Upper lobe of left lung (tissue), 6 donors: ENCODE measurements at regions not wholly inside any gene's neighbourhood (a gene's known extent, or its start where the extent isn't known, plus 50 kb on each side); places are given as distances from the start of the nearest gene placed in this dataset.

Source experiments
- ATAC-seq, 2 donors: fragments of 200-7000 bp; cut with Tn5 transposase; one replicate each; pipeline ENCODE4 v1.9.1; 2022; ENCODE audit warnings: mild to moderate bottlenecking in 2 of 2, moderate library complexity in 2 of 2; ENCODE audit not compliant: low FRiP score in 2 of 2
- DNase-seq, 2 donors: peaks; one replicate each; pipeline ENCODE4 v3.0.0-alpha.2; 2019 to 2020
- H3K27ac ChIP-seq, 4 donors: fragments of 200-600 bp; sonication (generic); one replicate each; pipeline ENCODE4 v1.5.1; 2016 to 2019
- H3K27me3 ChIP-seq, 4 donors: fragments of 200-600 bp; sonication (generic); one replicate each; pipeline ENCODE4 v1.5.1; 2017 to 2019
- H3K36me3 ChIP-seq, 4 donors: fragments of 200-600 bp; sonication (generic); one replicate each; pipeline ENCODE4 v1.5.1; 2016 to 2019
- H3K4me1 ChIP-seq, 4 donors: fragments of 200-600 bp; sonication (generic); one replicate each; pipeline ENCODE4 v1.5.1; 2018 to 2019
- H3K4me3 ChIP-seq, 4 donors: fragments of 200-600 bp; sonication (generic); one replicate each; pipeline ENCODE4 v1.5.1; 2017 to 2019; ENCODE audit warnings: mild to moderate bottlenecking in 2 of 4, moderate library complexity in 1 of 4
- H3K9me3 ChIP-seq, 4 donors: fragments of 200-600 bp; sonication (generic); one replicate each; pipeline ENCODE4 v1.5.1; 2018 to 2019
- EP300 ChIP-seq, 4 donors: sonication (generic); formaldehyde crosslinking; IDR thresholded peaks; one replicate each; pipeline ENCODE4 v1.5.1; 2017; ENCODE audit warnings: antibody characterized with exemption in 4 of 4, control low read depth in 2 of 4
- POLR2A ChIP-seq, 4 donors: fragments of 450-650 bp; IDR thresholded peaks; one replicate each; pipeline ENCODE4 v1.5.1; 2016 to 2017; ENCODE audit warnings: antibody characterized with exemption in 4 of 4, mild to moderate bottlenecking in 2 of 4
- POLR2AphosphoS5 ChIP-seq, 2 donors: sonication (generic); formaldehyde crosslinking; IDR thresholded peaks; one replicate each; pipeline ENCODE4 v1.5.1; 2017; ENCODE audit warnings: antibody characterized with exemption in 2 of 2
- WGBS, 2 donors: methylation state at CpG; one replicate each; pipeline ENCODE4 v1.1.5; 2017 to 2018; 5-methylcytosine and 5-hydroxymethylcytosine counted together
- TF ChIP-seq, protein P1 (sequence below), 6 experiments: fragments of 450-650 bp in 4 of 6; fragments of 200-600 bp in 2 of 6; sonication (generic) in 2 of 6; IDR thresholded peaks; one replicate each; pipeline ENCODE4 v1.5.1; 2016 to 2019; ENCODE audit warnings: antibody characterized with exemption in 6 of 6
- donor health status: DM: no; HTN: no; CAD: no; lungs with moderate emphysema.
- donor health status: DM: no; HTN: yes; CAD: no; lungs with severe emphysema.

DNA sequence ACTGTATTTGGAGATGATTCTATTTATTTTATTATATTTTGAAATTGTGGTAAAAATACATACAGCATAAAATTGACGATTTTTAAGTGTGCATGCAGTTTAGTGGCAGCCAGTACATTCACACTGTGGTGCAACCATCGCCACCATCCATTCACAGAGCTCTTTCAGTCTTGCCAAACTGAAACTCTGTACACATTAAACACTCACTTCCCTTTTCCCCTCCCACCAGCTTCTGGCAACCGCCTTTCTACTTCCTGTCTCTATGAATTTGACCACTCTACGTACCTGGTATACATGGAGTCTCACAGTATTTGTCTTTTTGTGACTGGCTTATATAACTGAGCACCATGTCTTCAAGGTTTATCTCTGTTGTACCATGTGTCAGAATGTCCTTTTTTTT, 303.3 kb upstream of the ATP10A start:
- Histone ChIP-seq H3K4me3 (no peak overlapping the region), H3K27me3 (no peaks in the 10 kb centered on the region), H3K4me1 (no peaks in the 10 kb centered on the region), H3K36me3 (no peaks in the 10 kb centered on the region), H3K27ac (no peak overlapping the region), H3K9me3 (no peaks in the 10 kb centered on the region)
- ATAC-seq (no peak), DNase-seq (no peak)
- 63 to 72% methylated on average over 4 of the region's 4 CpGs for WGBS, 2 donors
- TF ChIP-seq POLR2A (IDR thresholded peaks at IDR 0.05) (no peak), POLR2AphosphoS5 (IDR thresholded peaks at IDR 0.05) (no peak), EP300 (IDR thresholded peaks at IDR 0.05) (no peak)
- TF ChIP-seq, protein P1, sequence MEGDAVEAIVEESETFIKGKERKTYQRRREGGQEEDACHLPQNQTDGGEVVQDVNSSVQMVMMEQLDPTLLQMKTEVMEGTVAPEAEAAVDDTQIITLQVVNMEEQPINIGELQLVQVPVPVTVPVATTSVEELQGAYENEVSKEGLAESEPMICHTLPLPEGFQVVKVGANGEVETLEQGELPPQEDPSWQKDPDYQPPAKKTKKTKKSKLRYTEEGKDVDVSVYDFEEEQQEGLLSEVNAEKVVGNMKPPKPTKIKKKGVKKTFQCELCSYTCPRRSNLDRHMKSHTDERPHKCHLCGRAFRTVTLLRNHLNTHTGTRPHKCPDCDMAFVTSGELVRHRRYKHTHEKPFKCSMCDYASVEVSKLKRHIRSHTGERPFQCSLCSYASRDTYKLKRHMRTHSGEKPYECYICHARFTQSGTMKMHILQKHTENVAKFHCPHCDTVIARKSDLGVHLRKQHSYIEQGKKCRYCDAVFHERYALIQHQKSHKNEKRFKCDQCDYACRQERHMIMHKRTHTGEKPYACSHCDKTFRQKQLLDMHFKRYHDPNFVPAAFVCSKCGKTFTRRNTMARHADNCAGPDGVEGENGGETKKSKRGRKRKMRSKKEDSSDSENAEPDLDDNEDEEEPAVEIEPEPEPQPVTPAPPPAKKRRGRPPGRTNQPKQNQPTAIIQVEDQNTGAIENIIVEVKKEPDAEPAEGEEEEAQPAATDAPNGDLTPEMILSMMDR (IDR thresholded peaks at IDR 0.05): no peak

DNA sequence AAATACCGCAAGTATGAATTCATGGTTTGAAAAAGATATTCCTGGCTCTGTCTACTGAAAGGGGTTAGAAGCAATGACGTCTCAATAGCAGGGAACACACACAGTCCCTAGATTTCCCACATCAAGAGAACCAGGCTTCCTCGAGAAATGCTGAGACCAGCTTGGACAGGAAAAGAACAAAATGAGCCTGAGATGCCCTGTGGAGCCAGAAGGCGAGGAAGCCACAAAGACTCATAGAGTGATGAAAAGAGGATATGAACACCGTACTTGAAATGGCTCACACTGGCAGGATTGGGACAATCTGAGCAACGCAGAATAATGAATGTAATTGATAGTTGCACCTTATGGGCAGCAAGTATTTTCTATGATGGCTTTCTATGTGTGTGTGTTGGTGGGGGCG, 302.4 kb upstream of the ATP10A start:
- H3K27me3 ChIP-seq: no peaks in the 10 kb centered on the region
- no peak for TF ChIP-seq POLR2A (IDR thresholded peaks at IDR 0.05)
- TF ChIP-seq EP300 (IDR thresholded peaks at IDR 0.05): no peak
- no peak for TF ChIP-seq POLR2AphosphoS5 (IDR thresholded peaks at IDR 0.05)
- TF ChIP-seq, protein P1 (IDR thresholded peaks at IDR 0.05): no peak
- WGBS, 2 donors: 86 to 93% methylated on average over 7 of the region's 7 CpGs

GRCh38 chr15:26160343-26160742, 297.2 kb upstream of the ATP10A start:
- WGBS, 2 donors: 69 to 71% methylated on average over 4 of the region's 4 CpGs

More for the DNA sequence above, 302.4 kb upstream of the ATP10A start:
- no peaks in the 10 kb centered on the region for H3K36me3 ChIP-seq
- no peaks in the 10 kb centered on the region for H3K9me3 ChIP-seq
- ATAC-seq: no peak
- H3K4me1 ChIP-seq: no peaks in the 10 kb centered on the region
- H3K27ac ChIP-seq: no peak overlapping the region
- no peak overlapping the region for H3K4me3 ChIP-seq
- DNase-seq: no peak

DNA sequence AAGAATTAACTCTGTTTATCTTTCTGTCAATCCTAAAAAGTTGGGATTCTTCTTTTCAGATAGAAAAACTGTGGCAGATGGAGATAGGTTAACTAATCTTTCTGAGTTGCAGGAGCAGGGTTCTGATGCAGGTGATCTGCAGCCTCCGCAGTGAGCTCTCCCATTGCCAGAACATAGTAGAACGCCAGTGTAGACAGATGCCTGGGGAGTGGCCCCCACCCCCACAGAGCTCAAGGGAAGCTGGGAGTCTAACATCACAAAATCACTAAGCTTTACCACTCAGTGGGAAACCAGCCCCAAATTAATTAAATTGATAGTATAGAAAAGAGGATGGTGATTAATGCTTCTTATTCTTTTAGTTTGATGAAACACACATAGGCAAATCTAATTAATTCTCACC, 295.0 kb upstream of the ATP10A start:
- H3K27ac ChIP-seq: no peak overlapping the region
- WGBS, 2 donors: 95 to 97% methylated on average over 2 of the region's 2 CpGs

More at GRCh38 chr15:26160343-26160742, 297.2 kb upstream of the ATP10A start:
- ATAC-seq (no peak), DNase-seq (no peak)
- TF ChIP-seq, protein P1 (IDR thresholded peaks at IDR 0.05): no peak
- no peak for TF ChIP-seq POLR2A (IDR thresholded peaks at IDR 0.05)
- no peak for TF ChIP-seq POLR2AphosphoS5 (IDR thresholded peaks at IDR 0.05)
- no peak for TF ChIP-seq EP300 (IDR thresholded peaks at IDR 0.05)
- H3K4me3 ChIP-seq: no peak overlapping the region
- no peaks in the 10 kb centered on the region for H3K36me3 ChIP-seq
- no peaks in the 10 kb centered on the region for H3K4me1 ChIP-seq
- H3K27ac ChIP-seq: no peak overlapping the region
- H3K27me3 ChIP-seq: no peaks in the 10 kb centered on the region
- no peaks in the 10 kb centered on the region for H3K9me3 ChIP-seq

DNA sequence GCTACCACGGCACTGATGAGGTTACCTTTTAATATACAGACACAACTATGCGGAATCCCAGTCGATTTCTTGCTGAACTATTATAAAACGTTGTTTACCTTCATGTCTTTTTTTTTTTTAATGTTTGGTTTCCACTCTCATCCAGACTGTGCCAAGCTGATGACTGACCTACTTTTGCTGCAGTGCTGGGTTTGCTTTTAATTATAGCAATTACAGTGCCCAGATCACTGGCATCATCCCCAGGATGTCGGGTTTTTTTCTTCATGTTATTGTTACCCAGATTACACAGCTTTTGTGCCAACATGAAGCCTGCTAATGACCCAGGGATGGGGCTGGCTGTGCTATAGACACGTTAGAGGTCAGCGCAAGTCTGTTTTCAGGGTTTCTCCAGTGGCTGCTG, 294.0 kb upstream of the ATP10A start:
- Histone ChIP-seq H3K36me3 (no peaks in the 10 kb centered on the region), H3K4me3 (no peak overlapping the region), H3K27me3 (no peaks in the 10 kb centered on the region), H3K9me3 (no peaks in the 10 kb centered on the region), H3K4me1 (no peaks in the 10 kb centered on the region), H3K27ac (no peak overlapping the region)
- WGBS, 2 donors: 55 to 66% methylated on average over 7 of the region's 7 CpGs
- TF ChIP-seq EP300 (IDR thresholded peaks at IDR 0.05) (no peak), POLR2AphosphoS5 (IDR thresholded peaks at IDR 0.05) (no peak), POLR2A (IDR thresholded peaks at IDR 0.05) (no peak)
- TF ChIP-seq, protein P1 (IDR thresholded peaks at IDR 0.05): no peak
- ATAC-seq (no peak), DNase-seq (no peak)

More for the DNA sequence above, 295.0 kb upstream of the ATP10A start:
- no peak for ATAC-seq
- DNase-seq: no peak
- Histone ChIP-seq H3K4me3 (no peak overlapping the region), H3K36me3 (no peaks in the 10 kb centered on the region), H3K4me1 (no peaks in the 10 kb centered on the region), H3K27me3 (no peaks in the 10 kb centered on the region), H3K9me3 (no peaks in the 10 kb centered on the region)
- no peak for TF ChIP-seq POLR2AphosphoS5 (IDR thresholded peaks at IDR 0.05)
- TF ChIP-seq POLR2A (IDR thresholded peaks at IDR 0.05): no peak
- TF ChIP-seq EP300 (IDR thresholded peaks at IDR 0.05): no peak
- TF ChIP-seq, protein P1 (IDR thresholded peaks at IDR 0.05): no peak
